Myocyte (in vitro differentiated cells): ENCODE measurements at regions not wholly inside any gene's neighbourhood (a gene's known extent, or its start where the extent isn't known, plus 50 kb on each side); places are given as distances from the start of the nearest gene placed in this dataset.

Experiments
- DNase-seq: peaks from one replicate; pipeline ENCODE4 v3.0.0-alpha.2; 2012; ENCODE audit warnings: low read depth

- no peak for DNase-seq
These were observed 52.0 kb upstream of the NPTX2 start for GRCh38 chr7:98565103-98565502.

GRCh38 chr7:98562871-98563495 lies 54.1 kb upstream of the NPTX2 start:
- no peak for DNase-seq

GRCh38 chr7:98562381-98562823 lies 54.7 kb upstream of the NPTX2 start:
- DNase-seq = peak; percentile 61

- peak; percentile 58 for DNase-seq
These were observed 57.1 kb upstream of the NPTX2 start for GRCh38 chr7:98559958-98560357.

GRCh38 chr7:98559219-98559618 lies 57.9 kb upstream of the NPTX2 start:
- no peak for DNase-seq

GRCh38 chr7:98557538-98558031 lies 59.5 kb upstream of the NPTX2 start:
- no peak for DNase-seq

GRCh38 chr7:98556288-98556687 lies 60.8 kb upstream of the NPTX2 start:
- DNase-seq = peak; percentile 53

GRCh38 chr7:98555403-98555802 lies 61.7 kb upstream of the NPTX2 start:
- no peak for DNase-seq

- peak; percentile 87 for DNase-seq
These were observed 63.4 kb upstream of the NPTX2 start for GRCh38 chr7:98553666-98554065.

GRCh38 chr7:98551611-98552273 lies 65.3 kb upstream of the NPTX2 start:
- DNase-seq = no peak

- peak; percentile 21 for DNase-seq
These were observed 68.1 kb upstream of the NPTX2 start for GRCh38 chr7:98548971-98549370.

- DNase-seq = no peak
These were observed 68.7 kb upstream of the NPTX2 start for GRCh38 chr7:98548370-98548769.

- DNase-seq = no peak
These were observed 76.0 kb upstream of the NPTX2 start for GRCh38 chr7:98541101-98541500.

GRCh38 chr7:98539865-98540264 lies 77.2 kb upstream of the NPTX2 start:
- no peak for DNase-seq

- no peak for DNase-seq
These were observed 80.3 kb upstream of the NPTX2 start for GRCh38 chr7:98536803-98537202.

- DNase-seq = no peak
These were observed 82.6 kb upstream of the NPTX2 start for GRCh38 chr7:98534493-98534892.

GRCh38 chr7:98531717-98532116 lies 85.4 kb upstream of the NPTX2 start:
- no peak for DNase-seq

GRCh38 chr7:98528079-98528478 lies 89.0 kb upstream of the NPTX2 start:
- no peak for DNase-seq

GRCh38 chr7:98526059-98526458 lies 91.0 kb upstream of the NPTX2 start:
- DNase-seq = no peak

GRCh38 chr7:98521089-98521692 lies 95.9 kb upstream of the NPTX2 start:
- no peak for DNase-seq

- DNase-seq = no peak
These were observed 96.6 kb upstream of the NPTX2 start for GRCh38 chr7:98520356-98520951.
